GM19395 (cell line): ENCODE measurements at regions not wholly inside any gene's neighbourhood (a gene's known extent, or its start where the extent isn't known, plus 50 kb on each side); places are given as distances from the start of the nearest gene placed in this dataset.
A peak's percentile ranks its signal among the peaks of the same experiment; 100 is the strongest.

Experiments used
- ATAC-seq: cut with Tn5 transposase; IDR thresholded peaks from one replicate; pipeline ENCODE4 v1.9.1; 2021; ENCODE audit warnings: mild to moderate bottlenecking, moderate library complexity; ENCODE audit not compliant: unreplicated experiment

GRCh38 chr18:76647322-76647721, 152.3 kb upstream of the ZNF516 start:
- ATAC-seq = no peak

GRCh38 chr18:76644580-76644979, 149.5 kb upstream of the ZNF516 start:
- ATAC-seq = no peak

- ATAC-seq = no peak
Observed at GRCh38 chr18:76643996-76644395, 149.0 kb upstream of the ZNF516 start.

GRCh38 chr18:76643199-76643598, 148.2 kb upstream of the ZNF516 start:
- no peak for ATAC-seq

GRCh38 chr18:76640438-76640837, 145.4 kb upstream of the ZNF516 start:
- no peak for ATAC-seq

GRCh38 chr18:76634564-76634963, 139.5 kb upstream of the ZNF516 start:
- no peak for ATAC-seq

- no peak for ATAC-seq
Observed at GRCh38 chr18:76633588-76634269, 138.7 kb upstream of the ZNF516 start.

GRCh38 chr18:76627444-76627843, 132.4 kb upstream of the ZNF516 start:
- no peak for ATAC-seq

GRCh38 chr18:76626991-76627390, 131.9 kb upstream of the ZNF516 start:
- ATAC-seq = no peak

GRCh38 chr18:76622651-76623050, 127.6 kb upstream of the ZNF516 start:
- no peak for ATAC-seq

- ATAC-seq = no peak
Observed at GRCh38 chr18:76621782-76622495, 126.9 kb upstream of the ZNF516 start.

GRCh38 chr18:76621226-76621625, 126.2 kb upstream of the ZNF516 start:
- no peak for ATAC-seq

- ATAC-seq = peak; percentile 98
Observed at GRCh38 chr18:76620321-76621170, 125.5 kb upstream of the ZNF516 start.

- ATAC-seq = peak; percentile 38
Observed at GRCh38 chr18:76619621-76620315, 124.7 kb upstream of the ZNF516 start.

GRCh38 chr18:76619261-76619620, 124.2 kb upstream of the ZNF516 start:
- no peak for ATAC-seq

GRCh38 chr18:76618721-76619120, 123.7 kb upstream of the ZNF516 start:
- no peak for ATAC-seq

- ATAC-seq = no peak
Observed at GRCh38 chr18:76616373-76616772, 121.3 kb upstream of the ZNF516 start.

GRCh38 chr18:76615065-76615733, 120.2 kb upstream of the ZNF516 start:
- no peak for ATAC-seq

- ATAC-seq = no peak
Observed at GRCh38 chr18:76613755-76614120, 118.7 kb upstream of the ZNF516 start.

- ATAC-seq = no peak
Observed at GRCh38 chr18:76613053-76613754, 118.2 kb upstream of the ZNF516 start.
